GM13977 (cell line): ENCODE measurements at regions not wholly inside any gene's neighbourhood (a gene's known extent, or its start where the extent isn't known, plus 50 kb on each side); places are given as distances from the start of the nearest gene placed in this dataset.

Source experiments
- DNase-seq: peaks from one replicate; pipeline ENCODE4 v3.0.0; 2012; ENCODE audit warnings: low spot score
- in situ Hi-C: fragments of 300-500 bp; cut with MboI; formaldehyde crosslinking; loops from one replicate; pipeline ENCODE4 v1.12.0; 2022; ENCODE audit warnings: low sequenced_read_pairs, low pct_unique_long_range_greater_than_20kb, mixed read lengths, inconsistent platforms; ENCODE audit not compliant: unreplicated experiment
- TF ChIP-seq, protein P1 (sequence below): IDR thresholded peaks from 2 replicates; pipeline ENCODE4 v1.5.1; 2012; ENCODE audit warnings: mild to moderate bottlenecking, control low read depth; ENCODE audit not compliant: insufficient read depth; ENCODE audit errors: extremely low read depth, missing control alignments

DNA sequence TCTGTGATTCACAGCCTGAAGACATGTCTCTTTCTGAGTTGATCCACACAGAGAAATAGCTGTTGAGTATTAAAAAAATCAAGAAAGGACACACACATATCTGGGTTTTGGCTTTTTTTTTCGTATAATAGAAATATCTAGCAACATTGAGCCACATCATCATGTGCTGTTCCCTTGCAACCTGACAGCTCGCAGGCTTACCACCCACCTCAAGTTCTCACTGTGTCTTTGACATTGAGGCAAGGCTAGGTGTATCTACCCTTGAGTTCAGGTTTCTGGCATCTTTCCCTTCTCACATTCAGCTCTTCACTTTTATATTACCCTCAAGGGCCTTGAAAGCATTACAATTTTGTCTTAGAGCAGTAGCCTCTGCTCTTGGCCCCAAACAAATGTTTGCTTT is 490.3 kb upstream of the KIRREL3 start:
- no peak for DNase-seq
- TF ChIP-seq, protein P1, sequence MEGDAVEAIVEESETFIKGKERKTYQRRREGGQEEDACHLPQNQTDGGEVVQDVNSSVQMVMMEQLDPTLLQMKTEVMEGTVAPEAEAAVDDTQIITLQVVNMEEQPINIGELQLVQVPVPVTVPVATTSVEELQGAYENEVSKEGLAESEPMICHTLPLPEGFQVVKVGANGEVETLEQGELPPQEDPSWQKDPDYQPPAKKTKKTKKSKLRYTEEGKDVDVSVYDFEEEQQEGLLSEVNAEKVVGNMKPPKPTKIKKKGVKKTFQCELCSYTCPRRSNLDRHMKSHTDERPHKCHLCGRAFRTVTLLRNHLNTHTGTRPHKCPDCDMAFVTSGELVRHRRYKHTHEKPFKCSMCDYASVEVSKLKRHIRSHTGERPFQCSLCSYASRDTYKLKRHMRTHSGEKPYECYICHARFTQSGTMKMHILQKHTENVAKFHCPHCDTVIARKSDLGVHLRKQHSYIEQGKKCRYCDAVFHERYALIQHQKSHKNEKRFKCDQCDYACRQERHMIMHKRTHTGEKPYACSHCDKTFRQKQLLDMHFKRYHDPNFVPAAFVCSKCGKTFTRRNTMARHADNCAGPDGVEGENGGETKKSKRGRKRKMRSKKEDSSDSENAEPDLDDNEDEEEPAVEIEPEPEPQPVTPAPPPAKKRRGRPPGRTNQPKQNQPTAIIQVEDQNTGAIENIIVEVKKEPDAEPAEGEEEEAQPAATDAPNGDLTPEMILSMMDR, result no peak
- in situ Hi-C loops, result no loop called here

DNA sequence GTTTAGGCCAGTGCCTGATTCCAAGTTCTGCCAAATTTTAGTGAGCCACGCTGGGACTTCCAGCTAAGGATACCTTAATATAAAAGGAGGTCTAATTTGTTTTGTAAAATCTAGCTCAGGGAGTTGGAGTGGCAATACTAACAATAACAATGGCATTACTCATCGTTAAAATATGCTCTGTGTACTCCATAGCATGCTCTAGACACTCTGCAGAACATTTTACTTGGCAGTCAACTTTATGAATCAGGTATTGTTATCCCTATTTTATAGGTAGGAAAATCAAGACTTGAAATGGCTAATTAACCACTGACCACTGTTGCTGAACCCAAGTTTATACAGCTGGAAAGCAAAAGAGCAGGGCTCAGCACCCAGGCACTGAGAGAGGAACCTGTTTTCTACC is 485.0 kb upstream of the KIRREL3 start:
- TF ChIP-seq, protein P1, result no peak
- no peak for DNase-seq
- in situ Hi-C loops, result no loop called here

GRCh38 chr11:127481391-127481790 is 480.8 kb upstream of the KIRREL3 start:
- TF ChIP-seq, protein P1, result no peak
- in situ Hi-C loops, result no loop called here
- DNase-seq, result no peak

DNA sequence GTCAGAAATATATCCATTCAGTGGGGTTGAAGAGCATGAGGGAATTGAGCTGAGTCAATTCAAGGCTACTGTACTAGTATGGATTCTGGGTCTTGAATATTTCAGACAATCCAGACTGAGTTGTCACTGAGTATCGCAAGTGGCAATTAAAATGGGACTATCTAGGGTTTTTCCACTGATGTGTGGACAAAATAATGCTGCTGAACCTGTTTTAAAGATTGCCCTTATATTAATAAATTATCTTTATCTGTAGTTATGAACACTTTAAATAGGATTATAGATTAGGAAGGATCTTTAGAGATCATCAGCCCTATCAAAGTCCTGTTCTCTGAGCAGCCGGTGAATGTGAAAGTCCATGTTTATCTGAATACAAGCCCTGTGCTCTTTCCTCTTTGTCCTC is 478.3 kb upstream of the KIRREL3 start:
- DNase-seq, result no peak
- in situ Hi-C loops, result no loop called here
- TF ChIP-seq, protein P1, result no peak

- in situ Hi-C loops, result no loop called here
- DNase-seq, result no peak
- TF ChIP-seq, protein P1, result no peak
These were observed 474.2 kb upstream of the KIRREL3 start for GRCh38 chr11:127474766-127475165.

- TF ChIP-seq, protein P1, result no peak
- in situ Hi-C loops, result no loop called here
- DNase-seq, result no peak
These were observed 471.9 kb upstream of the KIRREL3 start for GRCh38 chr11:127472505-127472904.

- no peak for DNase-seq
- in situ Hi-C loops, result no loop called here
- TF ChIP-seq, protein P1, result peak; percentile 3
These were observed 471.1 kb upstream of the KIRREL3 start for GRCh38 chr11:127471662-127472061.
